HepG2 (cell line): ENCODE measurements at regions not wholly inside any gene's neighbourhood (a gene's known extent, or its start where the extent isn't known, plus 50 kb on each side); places are given as distances from the start of the nearest gene placed in this dataset.
A peak's percentile ranks its signal among the peaks of the same experiment; 100 is the strongest.

Experiments
- AHR ChIP-seq: IDR thresholded peaks from 2 replicates; pipeline ENCODE4 v1.6.1; 2018; ENCODE audit warnings: missing genetic modification reagents, missing compliant biosample characterization
- CEBPB ChIP-seq: IDR thresholded peaks from 2 replicates; pipeline ENCODE4 v1.6.1; 2011; ENCODE audit warnings: low read depth, low read length, improper control_type of control experiment, borderline replicate concordance
- ELF3 ChIP-seq: IDR thresholded peaks from 2 replicates; pipeline ENCODE4 v1.6.1; 2016; ENCODE audit warnings: missing genetic modification reagents, missing compliant biosample characterization
- HOXA7 ChIP-seq: sonication (generic); formaldehyde crosslinking; IDR thresholded peaks from 2 replicates; pipeline ENCODE4 v1.8.1; 2022; ENCODE audit warnings: mild to moderate bottlenecking, missing genetic modification reagents, moderate library complexity
- THAP11 ChIP-seq: IDR thresholded peaks from 2 replicates; pipeline ENCODE4 v1.6.1; 2016; ENCODE audit warnings: missing biosample characterization, missing genetic modification reagents
- ZNF780A ChIP-seq: sonication (generic); formaldehyde crosslinking; IDR thresholded peaks from 2 replicates; pipeline ENCODE4 v1.8.0; 2022; ENCODE audit warnings: mild to moderate bottlenecking, missing genetic modification reagents, moderate library complexity
- TF ChIP-seq, protein P1 (sequence below), 2 experiments: fragments of 450-650 bp in 1 of 2; sonication (generic) in 1 of 2; formaldehyde crosslinking in 1 of 2; IDR thresholded peaks; 2 replicates each; pipeline versions ENCODE4 v1.6.1 to v1.8.0; 2016 to 2022; ENCODE audit warnings: antibody characterized with exemption in 1 of 2, mild to moderate bottlenecking in 1 of 2, missing genetic modification reagents in 1 of 2
- TF ChIP-seq, protein P2 (sequence below): sonication (generic); formaldehyde crosslinking; IDR thresholded peaks from 2 replicates; pipeline ENCODE4 v1.8.0; 2022; ENCODE audit warnings: missing genetic modification reagents, mild to moderate bottlenecking, borderline replicate concordance
- TF ChIP-seq, protein P3 (sequence below): sonication (generic); formaldehyde crosslinking; IDR thresholded peaks from 2 replicates; pipeline ENCODE4 v1.5.1; 2020; ENCODE audit warnings: mild to moderate bottlenecking, missing genetic modification reagents
- TF ChIP-seq, protein P4 (sequence below): sonication (generic); formaldehyde crosslinking; IDR thresholded peaks from 2 replicates; pipeline ENCODE4 v1.4.0; 2020; ENCODE audit warnings: low read depth, missing genetic modification reagents

DNA sequence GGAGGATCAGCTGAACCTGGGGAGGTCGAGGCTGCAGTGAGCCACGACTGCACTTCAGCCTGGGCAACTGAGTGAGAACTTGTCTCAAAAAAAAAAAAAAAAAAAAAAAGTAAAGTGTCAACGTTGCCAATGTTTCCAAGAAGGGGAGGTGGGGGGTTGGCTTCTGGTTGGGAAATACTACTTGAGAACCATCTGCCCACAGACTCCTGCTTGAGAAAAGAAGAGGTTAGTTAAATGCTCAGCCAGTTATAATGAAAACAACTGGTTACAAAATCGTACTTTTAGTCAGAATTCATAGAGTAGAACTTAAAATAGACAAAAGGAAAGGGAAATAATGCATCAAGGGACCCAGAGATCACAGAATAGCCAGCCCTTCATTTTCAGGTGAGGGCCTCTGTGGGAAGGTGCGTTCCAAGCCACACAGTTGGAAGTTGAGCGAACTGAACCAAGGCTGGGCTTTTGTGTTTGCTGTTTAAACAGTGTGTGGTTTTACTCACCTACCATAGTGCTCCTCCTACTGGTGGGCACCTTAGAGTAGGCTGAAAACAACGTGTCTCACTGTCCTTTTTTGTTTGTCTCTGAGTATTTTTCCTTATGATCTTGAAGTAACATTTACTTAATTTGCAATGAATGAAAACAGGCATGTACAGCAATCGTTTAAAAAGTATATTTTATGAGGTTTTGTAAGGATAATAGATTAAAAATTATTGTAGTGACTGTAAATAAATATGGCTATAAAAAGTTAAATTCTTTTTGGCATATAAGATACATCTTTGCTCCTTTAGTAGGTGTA is 200.7 kb downstream of the BCAS1 start (continued):
- TF ChIP-seq, protein P1, sequence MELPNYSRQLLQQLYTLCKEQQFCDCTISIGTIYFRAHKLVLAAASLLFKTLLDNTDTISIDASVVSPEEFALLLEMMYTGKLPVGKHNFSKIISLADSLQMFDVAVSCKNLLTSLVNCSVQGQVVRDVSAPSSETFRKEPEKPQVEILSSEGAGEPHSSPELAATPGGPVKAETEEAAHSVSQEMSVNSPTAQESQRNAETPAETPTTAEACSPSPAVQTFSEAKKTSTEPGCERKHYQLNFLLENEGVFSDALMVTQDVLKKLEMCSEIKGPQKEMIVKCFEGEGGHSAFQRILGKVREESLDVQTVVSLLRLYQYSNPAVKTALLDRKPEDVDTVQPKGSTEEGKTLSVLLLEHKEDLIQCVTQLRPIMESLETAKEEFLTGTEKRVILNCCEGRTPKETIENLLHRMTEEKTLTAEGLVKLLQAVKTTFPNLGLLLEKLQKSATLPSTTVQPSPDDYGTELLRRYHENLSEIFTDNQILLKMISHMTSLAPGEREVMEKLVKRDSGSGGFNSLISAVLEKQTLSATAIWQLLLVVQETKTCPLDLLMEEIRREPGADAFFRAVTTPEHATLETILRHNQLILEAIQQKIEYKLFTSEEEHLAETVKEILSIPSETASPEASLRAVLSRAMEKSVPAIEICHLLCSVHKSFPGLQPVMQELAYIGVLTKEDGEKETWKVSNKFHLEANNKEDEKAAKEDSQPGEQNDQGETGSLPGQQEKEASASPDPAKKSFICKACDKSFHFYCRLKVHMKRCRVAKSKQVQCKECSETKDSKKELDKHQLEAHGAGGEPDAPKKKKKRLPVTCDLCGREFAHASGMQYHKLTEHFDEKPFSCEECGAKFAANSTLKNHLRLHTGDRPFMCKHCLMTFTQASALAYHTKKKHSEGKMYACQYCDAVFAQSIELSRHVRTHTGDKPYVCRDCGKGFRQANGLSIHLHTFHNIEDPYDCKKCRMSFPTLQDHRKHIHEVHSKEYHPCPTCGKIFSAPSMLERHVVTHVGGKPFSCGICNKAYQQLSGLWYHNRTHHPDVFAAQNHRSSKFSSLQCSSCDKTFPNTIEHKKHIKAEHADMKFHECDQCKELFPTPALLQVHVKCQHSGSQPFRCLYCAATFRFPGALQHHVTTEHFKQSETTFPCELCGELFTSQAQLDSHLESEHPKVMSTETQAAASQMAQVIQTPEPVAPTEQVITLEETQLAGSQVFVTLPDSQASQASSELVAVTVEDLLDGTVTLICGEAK (IDR thresholded peaks at IDR 0.05), result no peak
- TF ChIP-seq, protein P1 (CRISPR knock-in tag; IDR thresholded peaks at IDR 0.05), result no peak
- TF ChIP-seq, protein P2, sequence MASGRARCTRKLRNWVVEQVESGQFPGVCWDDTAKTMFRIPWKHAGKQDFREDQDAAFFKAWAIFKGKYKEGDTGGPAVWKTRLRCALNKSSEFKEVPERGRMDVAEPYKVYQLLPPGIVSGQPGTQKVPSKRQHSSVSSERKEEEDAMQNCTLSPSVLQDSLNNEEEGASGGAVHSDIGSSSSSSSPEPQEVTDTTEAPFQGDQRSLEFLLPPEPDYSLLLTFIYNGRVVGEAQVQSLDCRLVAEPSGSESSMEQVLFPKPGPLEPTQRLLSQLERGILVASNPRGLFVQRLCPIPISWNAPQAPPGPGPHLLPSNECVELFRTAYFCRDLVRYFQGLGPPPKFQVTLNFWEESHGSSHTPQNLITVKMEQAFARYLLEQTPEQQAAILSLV (CRISPR knock-in tag), result 0 out of 2 replicates have a peak, but pooled peaks have one; percentile 56
- TF ChIP-seq CEBPB (no peak), ELF3 (CRISPR knock-in tag) (peak; percentile 92), THAP11 (peak; percentile 77; the same call in 1 of the 2 replicates), ZNF780A (CRISPR knock-in tag) (no peak), AHR (CRISPR knock-in tag) (peak; percentile 57; the same call in 1 of the 2 replicates), HOXA7 (CRISPR knock-in tag) (no peak)
- TF ChIP-seq, protein P3, sequence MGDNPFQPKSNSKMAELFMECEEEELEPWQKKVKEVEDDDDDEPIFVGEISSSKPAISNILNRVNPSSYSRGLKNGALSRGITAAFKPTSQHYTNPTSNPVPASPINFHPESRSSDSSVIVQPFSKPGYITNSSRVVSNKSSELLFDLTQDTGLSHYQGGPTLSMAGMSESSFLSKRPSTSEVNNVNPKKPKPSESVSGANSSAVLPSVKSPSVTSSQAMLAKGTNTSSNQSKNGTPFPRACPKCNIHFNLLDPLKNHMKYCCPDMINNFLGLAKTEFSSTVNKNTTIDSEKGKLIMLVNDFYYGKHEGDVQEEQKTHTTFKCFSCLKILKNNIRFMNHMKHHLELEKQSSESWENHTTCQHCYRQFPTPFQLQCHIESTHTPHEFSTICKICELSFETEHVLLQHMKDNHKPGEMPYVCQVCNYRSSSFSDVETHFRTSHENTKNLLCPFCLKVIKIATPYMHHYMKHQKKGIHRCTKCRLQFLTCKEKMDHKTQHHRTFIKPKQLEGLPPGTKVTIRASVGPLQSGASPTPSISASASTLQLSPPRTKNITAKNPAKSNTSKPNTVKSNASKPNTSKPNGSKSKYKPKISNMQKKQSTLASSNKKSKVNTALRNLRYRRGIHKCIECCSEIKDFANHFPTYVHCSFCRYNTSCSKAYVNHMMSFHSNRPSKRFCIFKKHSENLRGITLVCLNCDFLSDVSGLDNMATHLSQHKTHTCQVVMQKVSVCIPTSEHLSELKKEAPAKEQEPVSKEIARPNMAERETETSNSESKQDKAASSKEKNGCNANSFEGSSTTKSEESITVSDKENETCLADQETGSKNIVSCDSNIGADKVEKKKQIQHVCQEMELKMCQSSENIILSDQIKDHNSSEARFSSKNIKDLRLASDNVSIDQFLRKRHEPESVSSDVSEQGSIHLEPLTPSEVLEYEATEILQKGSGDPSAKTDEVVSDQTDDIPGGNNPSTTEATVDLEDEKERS (CRISPR knock-in tag), result peak; percentile 76; the same call in 1 of the 2 replicates
- TF ChIP-seq, protein P4, sequence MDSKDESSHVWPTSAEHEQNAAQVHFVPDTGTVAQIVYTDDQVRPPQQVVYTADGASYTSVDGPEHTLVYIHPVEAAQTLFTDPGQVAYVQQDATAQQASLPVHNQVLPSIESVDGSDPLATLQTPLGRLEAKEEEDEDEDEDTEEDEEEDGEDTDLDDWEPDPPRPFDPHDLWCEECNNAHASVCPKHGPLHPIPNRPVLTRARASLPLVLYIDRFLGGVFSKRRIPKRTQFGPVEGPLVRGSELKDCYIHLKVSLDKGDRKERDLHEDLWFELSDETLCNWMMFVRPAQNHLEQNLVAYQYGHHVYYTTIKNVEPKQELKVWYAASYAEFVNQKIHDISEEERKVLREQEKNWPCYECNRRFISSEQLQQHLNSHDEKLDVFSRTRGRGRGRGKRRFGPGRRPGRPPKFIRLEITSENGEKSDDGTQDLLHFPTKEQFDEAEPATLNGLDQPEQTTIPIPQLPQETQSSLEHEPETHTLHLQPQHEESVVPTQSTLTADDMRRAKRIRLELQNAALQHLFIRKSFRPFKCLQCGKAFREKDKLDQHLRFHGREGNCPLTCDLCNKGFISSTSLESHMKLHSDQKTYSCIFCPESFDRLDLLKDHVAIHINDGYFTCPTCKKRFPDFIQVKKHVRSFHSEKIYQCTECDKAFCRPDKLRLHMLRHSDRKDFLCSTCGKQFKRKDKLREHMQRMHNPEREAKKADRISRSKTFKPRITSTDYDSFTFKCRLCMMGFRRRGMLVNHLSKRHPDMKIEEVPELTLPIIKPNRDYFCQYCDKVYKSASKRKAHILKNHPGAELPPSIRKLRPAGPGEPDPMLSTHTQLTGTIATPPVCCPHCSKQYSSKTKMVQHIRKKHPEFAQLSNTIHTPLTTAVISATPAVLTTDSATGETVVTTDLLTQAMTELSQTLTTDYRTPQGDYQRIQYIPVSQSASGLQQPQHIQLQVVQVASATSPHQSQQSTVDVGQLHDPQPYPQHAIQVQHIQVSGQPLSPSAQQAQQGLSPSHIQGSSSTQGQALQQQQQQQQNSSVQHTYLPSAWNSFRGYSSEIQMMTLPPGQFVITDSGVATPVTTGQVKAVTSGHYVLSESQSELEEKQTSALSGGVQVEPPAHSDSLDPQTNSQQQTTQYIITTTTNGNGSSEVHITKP (CRISPR knock-in tag), result peak; percentile 69
